HCT116 (cell line): ENCODE measurements at regions not wholly inside any gene's neighbourhood (a gene's known extent, or its start where the extent isn't known, plus 50 kb on each side); places are given as distances from the start of the nearest gene placed in this dataset.

ENCODE experiments used
- CEBPB ChIP-seq: IDR thresholded peaks from 2 replicates; pipeline ENCODE4 v1.6.1; 2012; ENCODE audit warnings: low read depth
- CTCF ChIP-seq, 3 experiments: fragments of 200-600 bp in 1 of 3; sonication (generic) in 1 of 3; IDR thresholded peaks in 2 of 3; conservative IDR thresholded peaks in 1 of 3; 2 replicates each; pipeline ENCODE4 v1.5.1; 2012 to 2017; ENCODE audit warnings: low read depth in 2 of 3, low read length in 2 of 3, antibody characterized with exemption in 1 of 3, borderline replicate concordance in 1 of 3, control low read depth in 1 of 3, mild to moderate bottlenecking in 1 of 3, mixed read lengths in 1 of 3, mixed run types in 1 of 3, moderate library complexity in 1 of 3; ENCODE audit not compliant: insufficient read depth in 1 of 3
- EGR1 ChIP-seq: IDR thresholded peaks from 2 replicates; pipeline ENCODE4 v1.6.1; 2012; ENCODE audit warnings: low read depth
- ELF1 ChIP-seq: IDR thresholded peaks from 2 replicates; pipeline ENCODE4 v1.6.1; 2012; ENCODE audit warnings: low read depth, borderline replicate concordance
- EZH2 ChIP-seq: fragments of 200-600 bp; sonication (generic); IDR thresholded peaks from 2 replicates; pipeline ENCODE4 v1.6.1; 2017; ENCODE audit warnings: antibody characterized with exemption, mixed run types
- MAX ChIP-seq: IDR thresholded peaks from 2 replicates; pipeline ENCODE4 v1.6.1; 2012
- POLR2A ChIP-seq: IDR thresholded peaks from 2 replicates; pipeline ENCODE4 v1.7.0; 2011; ENCODE audit warnings: borderline replicate concordance; ENCODE audit not compliant: insufficient read depth, insufficient read length; ENCODE audit errors: extremely low read depth
- SP1 ChIP-seq: IDR thresholded peaks from 2 replicates; pipeline ENCODE4 v1.6.1; 2012; ENCODE audit warnings: low read depth
- SRF ChIP-seq: IDR thresholded peaks from 2 replicates; pipeline ENCODE4 v1.6.1; 2012; ENCODE audit warnings: low read depth

- TF ChIP-seq POLR2A (no peak), EGR1 (no peak), CTCF (IDR thresholded peaks at IDR 0.05 in 2 of 3, conservative IDR thresholded peaks at IDR 0.05 in 1 of 3; ENCODE audit: borderline replicate concordance in 1 of 3, insufficient read depth in 1 of 3, low read depth in 2 of 3, low read length in 2 of 3) (no peak), EZH2 (no peak), SRF (no peak), MAX (no peak), ELF1 (no peak), CEBPB (no peak), SP1 (no peak)
Observed at GRCh38 chr5:34517249-34517648, 138.9 kb upstream of the RAI14 start.
